AG08395 (cell line): ENCODE measurements at regions not wholly inside any gene's neighbourhood (a gene's known extent, or its start where the extent isn't known, plus 50 kb on each side); places are given as distances from the start of the nearest gene placed in this dataset.
"Not testable (repeated sequence)": the region's sequence is repeated elsewhere in the genome, so short reads cannot be mapped to it uniquely, and the experiment has no call there.

Source experiments
- DNase-seq: peaks from one replicate; pipeline ENCODE4 v3.0.0; 2012; ENCODE audit warnings: mixed read lengths, low spot score

GRCh38 chr7:156036153-156036552 is 223.9 kb upstream of the SHH start:
- DNase-seq = no peak

GRCh38 chr7:156035387-156035786 is 223.1 kb upstream of the SHH start:
- DNase-seq = not testable (repeated sequence)

- DNase-seq = no peak
These were observed 222.1 kb upstream of the SHH start for GRCh38 chr7:156034397-156034796.

- DNase-seq = no peak
These were observed 220.7 kb upstream of the SHH start for GRCh38 chr7:156032973-156033372.

- no peak for DNase-seq
These were observed 219.6 kb upstream of the SHH start for GRCh38 chr7:156031679-156032478.

- no peak for DNase-seq
These were observed 217.3 kb upstream of the SHH start for GRCh38 chr7:156029460-156030007.

- DNase-seq = no peak
These were observed 216.3 kb upstream of the SHH start for GRCh38 chr7:156028521-156028920.

GRCh38 chr7:156027821-156028220 is 215.6 kb upstream of the SHH start:
- no peak for DNase-seq

- DNase-seq = no peak
These were observed 214.3 kb upstream of the SHH start for GRCh38 chr7:156026603-156027002.

- DNase-seq = no peak
These were observed 213.9 kb upstream of the SHH start for GRCh38 chr7:156026076-156026600.

GRCh38 chr7:156025675-156026074 is 213.4 kb upstream of the SHH start:
- DNase-seq = no peak

GRCh38 chr7:156024201-156024600 is 211.9 kb upstream of the SHH start:
- DNase-seq = no peak

- DNase-seq = no peak
These were observed 210.5 kb upstream of the SHH start for GRCh38 chr7:156022483-156023459.

GRCh38 chr7:156021471-156021870 is 209.2 kb upstream of the SHH start:
- DNase-seq = no peak

GRCh38 chr7:156020566-156020965 is 208.3 kb upstream of the SHH start:
- DNase-seq = no peak

GRCh38 chr7:156019776-156020565 is 207.7 kb upstream of the SHH start:
- no peak for DNase-seq

GRCh38 chr7:156019308-156019707 is 207.0 kb upstream of the SHH start:
- no peak for DNase-seq

GRCh38 chr7:156017916-156018700 is 205.8 kb upstream of the SHH start:
- no peak for DNase-seq

GRCh38 chr7:156017431-156017830 is 205.2 kb upstream of the SHH start:
- no peak for DNase-seq

- DNase-seq = no peak
These were observed 203.2 kb upstream of the SHH start for GRCh38 chr7:156015237-156016020.
